HG03521 (cell line): ENCODE measurements at regions not wholly inside any gene's neighbourhood (a gene's known extent, or its start where the extent isn't known, plus 50 kb on each side); places are given as distances from the start of the nearest gene placed in this dataset.
A peak's percentile ranks its signal among the peaks of the same experiment; 100 is the strongest.

ENCODE experiments used
- ATAC-seq: cut with Tn5 transposase; IDR thresholded peaks from one replicate; pipeline ENCODE4 v1.9.1; 2021; ENCODE audit warnings: mild to moderate bottlenecking, moderate library complexity; ENCODE audit not compliant: unreplicated experiment

GRCh38 chr2:13067508-13067907 is 350.8 kb downstream of the TRIB2 start:
- no peak for ATAC-seq

- no peak for ATAC-seq
Observed at GRCh38 chr2:13089971-13090370, 373.2 kb downstream of the TRIB2 start.

GRCh38 chr2:13091455-13091854 is 374.7 kb downstream of the TRIB2 start:
- ATAC-seq = no peak

- no peak for ATAC-seq
Observed at GRCh38 chr2:13091861-13092378, 375.2 kb downstream of the TRIB2 start.

- no peak for ATAC-seq
Observed at GRCh38 chr2:13093416-13093991, 376.8 kb downstream of the TRIB2 start.

DNA sequence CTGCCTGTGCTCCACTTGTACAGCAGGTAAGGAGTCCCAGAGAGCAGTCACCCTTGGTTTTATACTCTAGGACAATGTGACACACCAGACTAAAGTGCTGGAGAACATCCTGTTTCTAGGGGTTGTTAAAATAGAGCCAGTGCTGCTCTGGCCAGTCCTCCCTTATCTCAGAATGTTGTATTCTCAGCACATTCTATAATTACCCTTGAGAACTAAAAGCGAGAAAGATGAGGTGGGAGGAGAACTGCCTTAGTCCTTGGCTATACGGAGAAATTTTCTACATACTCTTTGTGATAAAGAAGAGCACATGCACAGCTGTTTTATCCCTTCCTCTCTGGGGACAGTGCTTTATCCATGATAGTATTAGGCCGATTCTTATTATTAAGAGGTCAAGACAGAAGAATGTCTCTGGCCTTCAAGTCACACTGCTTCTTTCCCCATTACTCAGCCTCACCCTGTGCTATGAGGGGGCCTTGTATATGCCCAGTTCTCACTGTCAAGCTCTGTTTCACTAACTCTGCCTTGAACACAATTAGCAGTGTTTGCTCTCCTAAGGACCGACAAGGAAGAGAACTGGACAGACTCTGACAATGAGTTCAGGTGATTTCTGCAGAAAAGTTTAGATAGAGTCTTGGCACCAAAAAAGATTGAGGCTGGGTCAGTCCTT is 385.8 kb downstream of the TRIB2 start:
- ATAC-seq = no peak

- ATAC-seq = no peak
Observed at GRCh38 chr2:13103151-13103550, 386.4 kb downstream of the TRIB2 start.

GRCh38 chr2:13103778-13104493 is 387.2 kb downstream of the TRIB2 start:
- ATAC-seq = no peak

GRCh38 chr2:13104723-13105122 is 388.0 kb downstream of the TRIB2 start:
- no peak for ATAC-seq

GRCh38 chr2:13106302-13106701 is 389.6 kb downstream of the TRIB2 start:
- peak; percentile 61 for ATAC-seq

DNA sequence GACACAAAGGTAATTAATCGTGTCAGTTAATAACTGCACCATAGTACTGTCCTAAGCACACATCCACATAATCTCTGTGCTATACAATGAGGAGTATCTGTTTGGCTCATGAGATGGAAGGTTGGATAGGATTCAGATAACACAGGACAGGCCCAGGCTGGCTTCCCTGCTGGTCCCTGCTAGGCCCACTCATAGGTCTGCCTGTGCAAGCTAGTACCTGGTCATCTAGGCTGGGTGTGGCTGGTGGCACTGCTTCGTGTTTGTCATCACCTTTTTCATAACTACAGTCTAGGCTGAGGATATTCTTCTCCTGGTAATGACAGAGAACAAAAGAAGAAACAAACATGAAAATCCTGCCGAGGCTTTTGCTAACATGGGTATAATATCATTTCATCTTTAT is 392.8 kb downstream of the TRIB2 start:
- no peak for ATAC-seq

- no peak for ATAC-seq
Observed at GRCh38 chr2:13110825-13111224, 394.1 kb downstream of the TRIB2 start.

DNA sequence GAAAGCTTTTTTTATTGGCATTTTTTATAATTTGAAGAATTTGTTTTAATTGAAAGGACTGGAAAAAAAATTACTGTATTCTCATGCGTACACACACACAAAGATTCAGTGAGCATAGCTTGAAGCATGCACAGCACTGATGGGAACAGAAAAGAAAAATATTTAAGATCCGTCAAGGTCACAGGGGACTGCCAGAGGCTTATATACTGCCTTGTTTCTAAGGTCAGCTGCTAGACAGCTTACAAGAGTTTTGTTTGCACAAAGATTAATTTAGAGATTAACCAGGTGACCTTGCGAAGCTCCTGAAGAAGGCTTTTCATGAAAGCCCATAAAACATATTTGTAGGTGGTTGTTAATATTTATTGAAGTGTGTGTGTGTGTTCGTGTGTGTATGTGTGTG is 396.3 kb downstream of the TRIB2 start:
- no peak for ATAC-seq

DNA sequence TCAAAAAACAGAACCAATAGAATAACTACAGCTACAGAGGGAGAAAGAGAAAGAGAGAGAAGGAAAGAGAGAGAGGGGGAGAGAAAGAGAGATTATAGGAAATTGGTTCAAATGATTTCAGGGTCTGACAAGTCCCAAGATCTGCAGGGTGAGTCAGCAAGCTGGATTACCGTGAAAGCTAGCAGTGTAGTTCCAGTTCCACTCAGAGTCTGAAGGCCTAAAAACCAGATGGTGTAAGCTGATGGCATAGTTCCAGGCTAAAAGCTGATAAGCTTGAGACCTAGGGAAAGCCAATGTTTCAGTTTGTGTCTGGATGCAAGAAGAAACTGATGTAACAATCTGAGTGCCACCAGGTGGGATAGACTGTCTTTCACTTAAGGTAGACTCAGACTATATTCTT is 397.7 kb downstream of the TRIB2 start:
- ATAC-seq = no peak

DNA sequence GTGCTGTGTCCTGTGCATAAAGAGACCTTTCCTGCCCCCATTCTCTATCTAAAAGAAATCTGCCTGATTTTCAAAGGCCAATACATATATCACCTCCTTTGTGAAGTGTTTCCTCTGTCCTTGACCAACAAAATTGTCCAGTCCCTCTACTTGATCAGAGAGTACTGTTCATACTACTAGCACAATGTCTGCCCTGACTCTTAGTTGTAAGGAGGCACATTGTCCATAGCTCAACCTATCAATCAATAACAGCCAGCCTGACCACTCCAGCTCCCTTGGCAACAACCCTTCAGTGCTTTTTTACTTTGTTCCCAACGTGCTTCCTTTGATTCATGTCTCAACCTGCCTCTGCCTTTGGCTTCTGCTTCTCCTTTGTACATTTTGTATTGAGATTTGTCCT is 398.9 kb downstream of the TRIB2 start:
- ATAC-seq = no peak

DNA sequence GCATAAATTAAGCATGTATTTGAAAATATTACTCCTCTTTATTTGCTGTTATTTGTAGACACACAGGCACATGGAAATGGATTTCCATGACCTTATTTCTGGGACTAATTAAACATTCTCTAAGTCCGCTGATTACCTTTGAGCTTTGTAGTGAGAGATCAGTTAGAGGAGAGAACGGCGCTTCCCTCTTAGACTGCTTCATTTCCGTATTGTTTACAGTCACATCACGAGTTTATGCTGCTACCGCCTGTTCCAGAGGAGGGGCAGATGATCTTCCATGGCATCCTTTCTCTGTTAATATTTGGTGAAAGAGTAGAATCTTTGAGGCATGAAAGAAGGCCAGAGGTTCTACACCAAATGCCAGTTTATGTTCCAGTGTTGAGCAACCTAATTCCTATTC is 404.4 kb downstream of the TRIB2 start:
- ATAC-seq = no peak

DNA sequence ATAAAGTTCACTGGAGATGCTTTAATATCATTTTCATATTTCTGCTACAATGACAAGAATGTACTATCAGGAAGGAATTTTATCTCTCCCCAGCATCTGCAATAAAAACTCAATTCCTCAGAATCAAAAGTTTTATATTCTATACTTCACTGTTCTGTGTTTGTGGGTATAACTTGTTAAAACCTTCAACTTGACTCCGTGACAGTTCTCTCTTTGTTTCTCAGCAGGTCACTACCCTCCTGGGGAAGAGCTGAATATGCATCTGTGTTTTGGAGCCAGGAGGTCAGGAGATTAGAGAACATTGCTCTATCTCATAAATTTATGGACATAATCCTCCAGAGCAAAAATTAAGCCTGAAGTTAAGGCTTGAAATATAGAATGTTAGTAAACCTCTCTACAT is 411.4 kb downstream of the TRIB2 start:
- ATAC-seq = no peak

- ATAC-seq = no peak
Observed at GRCh38 chr2:13135369-13135768, 418.6 kb downstream of the TRIB2 start.

GRCh38 chr2:13135856-13136255 is 419.1 kb downstream of the TRIB2 start:
- no peak for ATAC-seq

DNA sequence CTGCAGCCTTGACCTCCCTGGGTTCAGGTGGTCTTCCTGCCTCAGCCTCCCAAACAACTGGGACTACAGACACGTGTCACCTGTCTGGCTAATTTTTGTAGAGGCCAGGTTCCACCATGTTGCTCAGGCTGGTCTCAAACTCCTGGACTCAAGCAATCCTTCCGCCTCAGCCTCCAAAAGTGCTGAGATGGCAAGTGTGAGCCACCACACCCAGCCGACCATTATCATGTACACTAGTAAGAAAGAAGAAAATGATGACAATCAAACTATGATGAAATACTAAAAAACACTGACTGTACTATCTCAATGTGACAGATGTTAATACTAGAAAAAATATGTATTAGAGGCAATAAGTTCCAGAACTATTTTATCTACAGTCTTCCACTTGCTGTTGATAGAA is 420.9 kb downstream of the TRIB2 start:
- no peak for ATAC-seq

GRCh38 chr2:13141315-13141714 is 424.6 kb downstream of the TRIB2 start:
- no peak for ATAC-seq

DNA sequence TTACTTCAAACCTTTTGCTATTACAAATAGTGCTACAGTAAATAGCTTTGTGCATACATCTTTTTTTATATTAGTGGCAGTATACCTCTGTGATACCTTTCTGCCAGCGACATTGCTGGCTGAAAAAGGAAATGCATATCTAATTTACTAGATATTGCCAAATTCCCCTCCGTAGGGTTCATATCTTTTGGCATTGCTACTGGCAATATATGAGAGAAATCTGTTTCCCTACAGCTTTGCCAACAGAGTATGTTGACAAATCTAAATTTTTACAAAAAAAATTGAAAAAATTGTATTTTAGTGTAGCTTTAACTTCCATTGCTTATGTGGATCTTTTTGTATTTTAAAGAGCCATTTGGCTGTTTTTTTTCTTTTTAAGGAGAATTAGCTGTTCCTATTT is 426.7 kb downstream of the TRIB2 start:
- no peak for ATAC-seq
